ENCODE measurements at regions not wholly inside any gene's neighbourhood (a gene's known extent, or its start where the extent isn't known, plus 50 kb on each side); places are given as distances from the start of the nearest gene placed in this dataset.

GRCh38 chr10:131584287-131584686 lies 272.8 kb upstream of the TCERG1L start:
- WGBS: 84% methylated on average over 12 of the region's 12 CpGs
- intact Hi-C loops (cut with DNase I): no loop called here
- TF ChIP-seq POLR2AphosphoS5 (IDR thresholded peaks at IDR 0.05) (no peak), POLR2A (IDR thresholded peaks at IDR 0.05) (no peak)
- TF ChIP-seq, protein P1, sequence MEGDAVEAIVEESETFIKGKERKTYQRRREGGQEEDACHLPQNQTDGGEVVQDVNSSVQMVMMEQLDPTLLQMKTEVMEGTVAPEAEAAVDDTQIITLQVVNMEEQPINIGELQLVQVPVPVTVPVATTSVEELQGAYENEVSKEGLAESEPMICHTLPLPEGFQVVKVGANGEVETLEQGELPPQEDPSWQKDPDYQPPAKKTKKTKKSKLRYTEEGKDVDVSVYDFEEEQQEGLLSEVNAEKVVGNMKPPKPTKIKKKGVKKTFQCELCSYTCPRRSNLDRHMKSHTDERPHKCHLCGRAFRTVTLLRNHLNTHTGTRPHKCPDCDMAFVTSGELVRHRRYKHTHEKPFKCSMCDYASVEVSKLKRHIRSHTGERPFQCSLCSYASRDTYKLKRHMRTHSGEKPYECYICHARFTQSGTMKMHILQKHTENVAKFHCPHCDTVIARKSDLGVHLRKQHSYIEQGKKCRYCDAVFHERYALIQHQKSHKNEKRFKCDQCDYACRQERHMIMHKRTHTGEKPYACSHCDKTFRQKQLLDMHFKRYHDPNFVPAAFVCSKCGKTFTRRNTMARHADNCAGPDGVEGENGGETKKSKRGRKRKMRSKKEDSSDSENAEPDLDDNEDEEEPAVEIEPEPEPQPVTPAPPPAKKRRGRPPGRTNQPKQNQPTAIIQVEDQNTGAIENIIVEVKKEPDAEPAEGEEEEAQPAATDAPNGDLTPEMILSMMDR (IDR thresholded peaks at IDR 0.05): no peak
- Histone ChIP-seq H3K4me1 (replicated peaks) (no peaks in the 10 kb centered on the region), H3K4me3 (no peak overlapping the region), H3K27ac (no peak overlapping the region), H3K9me3 (no peaks in the 10 kb centered on the region), H3K36me3 (no peaks in the 10 kb centered on the region), H3K27me3 (replicated peaks; ENCODE audit: insufficient read depth) (no peaks in the 10 kb centered on the region)
- DNase-seq (ENCODE audit: low spot score): no peak

GRCh38 chr10:131585761-131586160 lies 274.2 kb upstream of the TCERG1L start:
- Histone ChIP-seq H3K36me3 (no peaks in the 10 kb centered on the region), H3K27ac (no peak overlapping the region), H3K4me1 (replicated peaks) (no peaks in the 10 kb centered on the region), H3K4me3 (no peak overlapping the region), H3K9me3 (no peaks in the 10 kb centered on the region), H3K27me3 (replicated peaks; ENCODE audit: insufficient read depth) (no peaks in the 10 kb centered on the region)
- 60% methylated on average over 3 of the region's 3 CpGs for WGBS
- TF ChIP-seq, protein P1 (IDR thresholded peaks at IDR 0.05): no peak
- TF ChIP-seq POLR2A (IDR thresholded peaks at IDR 0.05) (no peak), POLR2AphosphoS5 (IDR thresholded peaks at IDR 0.05) (no peak)
- no peak for DNase-seq (ENCODE audit: low spot score)
- intact Hi-C loops (cut with DNase I): no loop called here

- Histone ChIP-seq H3K4me3 (no peak overlapping the region), H3K4me1 (replicated peaks) (no peaks in the 10 kb centered on the region), H3K9me3 (no peaks in the 10 kb centered on the region), H3K27me3 (replicated peaks; ENCODE audit: insufficient read depth) (no peaks in the 10 kb centered on the region), H3K36me3 (no peaks in the 10 kb centered on the region), H3K27ac (no peak overlapping the region)
- TF ChIP-seq POLR2A (IDR thresholded peaks at IDR 0.05) (no peak), POLR2AphosphoS5 (IDR thresholded peaks at IDR 0.05) (no peak)
- TF ChIP-seq, protein P1 (IDR thresholded peaks at IDR 0.05): no peak
- WGBS: 80% methylated on average over 5 of the region's 5 CpGs
- intact Hi-C loops (cut with DNase I): no loop called here
- DNase-seq (ENCODE audit: low spot score): no peak
These were observed 275.4 kb upstream of the TCERG1L start for GRCh38 chr10:131586958-131587357.

GRCh38 chr10:131587976-131588680 lies 276.6 kb upstream of the TCERG1L start:
- intact Hi-C loops (cut with DNase I): no loop called here
- 79% methylated on average over 11 of the region's 11 CpGs for WGBS
- Histone ChIP-seq H3K4me1 (replicated peaks) (no peaks in the 10 kb centered on the region), H3K27ac (no peak overlapping the region), H3K27me3 (replicated peaks; ENCODE audit: insufficient read depth) (no peaks in the 10 kb centered on the region), H3K36me3 (no peaks in the 10 kb centered on the region), H3K9me3 (no peaks in the 10 kb centered on the region), H3K4me3 (no peak overlapping the region)
- DNase-seq (ENCODE audit: low spot score): no peak
- TF ChIP-seq, protein P1 (IDR thresholded peaks at IDR 0.05): no peak
- no peak for TF ChIP-seq POLR2A (IDR thresholded peaks at IDR 0.05)
- no peak for TF ChIP-seq POLR2AphosphoS5 (IDR thresholded peaks at IDR 0.05)

- Histone ChIP-seq H3K9me3 (no peaks in the 10 kb centered on the region), H3K4me1 (replicated peaks) (no peaks in the 10 kb centered on the region), H3K27me3 (replicated peaks; ENCODE audit: insufficient read depth) (no peaks in the 10 kb centered on the region), H3K4me3 (no peak overlapping the region), H3K36me3 (no peaks in the 10 kb centered on the region), H3K27ac (no peak overlapping the region)
- WGBS: 78% methylated on average over 11 of the region's 11 CpGs
- TF ChIP-seq POLR2A (IDR thresholded peaks at IDR 0.05) (no peak), POLR2AphosphoS5 (IDR thresholded peaks at IDR 0.05) (no peak)
- TF ChIP-seq, protein P1 (IDR thresholded peaks at IDR 0.05): no peak
- intact Hi-C loops (cut with DNase I): no loop called here
- DNase-seq (ENCODE audit: low spot score): no peak
These were observed 277.2 kb upstream of the TCERG1L start for GRCh38 chr10:131588704-131589220.
